IPS DF 4.7 (cell line): ENCODE measurements at regions not wholly inside any gene's neighbourhood (a gene's known extent, or its start where the extent isn't known, plus 50 kb on each side); places are given as distances from the start of the nearest gene placed in this dataset.
"Not testable (repeated sequence)": the region's sequence is repeated elsewhere in the genome, so short reads cannot be mapped to it uniquely, and the experiment has no call there.

Experiments used
- DNase-seq: peaks from one replicate; pipeline ENCODE4 v3.0.0-alpha.2; 2013; ENCODE audit warnings: low spot score; ENCODE audit errors: extremely low read depth

GRCh38 chr18:10114717-10115463 is 201.1 kb downstream of the VAPA start:
- DNase-seq = no peak

- DNase-seq = no peak
Observed at GRCh38 chr18:10116574-10116973, 202.8 kb downstream of the VAPA start.

GRCh38 chr18:10119528-10119927 is 205.7 kb downstream of the VAPA start:
- DNase-seq = no peak

GRCh38 chr18:10119991-10120390 is 206.2 kb downstream of the VAPA start:
- no peak for DNase-seq

- no peak for DNase-seq
Observed at GRCh38 chr18:10120622-10121021, 206.8 kb downstream of the VAPA start.

GRCh38 chr18:10121028-10121427 is 207.2 kb downstream of the VAPA start:
- no peak for DNase-seq

GRCh38 chr18:10121786-10122515 is 208.1 kb downstream of the VAPA start:
- no peak for DNase-seq

- DNase-seq = no peak
Observed at GRCh38 chr18:10122988-10123950, 209.5 kb downstream of the VAPA start.

- DNase-seq = no peak
Observed at GRCh38 chr18:10124071-10124470, 210.3 kb downstream of the VAPA start.

- DNase-seq = no peak
Observed at GRCh38 chr18:10124557-10124956, 210.7 kb downstream of the VAPA start.

- DNase-seq = no peak
Observed at GRCh38 chr18:10124967-10125366, 211.2 kb downstream of the VAPA start.

GRCh38 chr18:10127729-10128128 is 213.9 kb downstream of the VAPA start:
- DNase-seq = no peak

- no peak for DNase-seq
Observed at GRCh38 chr18:10128921-10129501, 215.2 kb downstream of the VAPA start.

- no peak for DNase-seq
Observed at GRCh38 chr18:10130606-10131005, 216.8 kb downstream of the VAPA start.

GRCh38 chr18:10131081-10131459 is 217.3 kb downstream of the VAPA start:
- DNase-seq = no peak

- no peak for DNase-seq
Observed at GRCh38 chr18:10131460-10132395, 217.9 kb downstream of the VAPA start.

GRCh38 chr18:10133516-10133915 is 219.7 kb downstream of the VAPA start:
- DNase-seq = no peak

- no peak for DNase-seq
Observed at GRCh38 chr18:10134204-10134603, 220.4 kb downstream of the VAPA start.

GRCh38 chr18:10134749-10135148 is 220.9 kb downstream of the VAPA start:
- not testable (repeated sequence) for DNase-seq

GRCh38 chr18:10135302-10135926 is 221.6 kb downstream of the VAPA start:
- DNase-seq = no peak
